BJ (cell line): ENCODE measurements at regions not wholly inside any gene's neighbourhood (a gene's known extent, or its start where the extent isn't known, plus 50 kb on each side); places are given as distances from the start of the nearest gene placed in this dataset.

ENCODE experiments used
- CTCF ChIA-PET: fragments of 350-600 bp; formaldehyde crosslinking; extraction: SDS; loops from one replicate; lab custom pipeline; 2021; ENCODE audit warnings: antibody characterized with exemption, inconsistent platforms; lab: Yijun Ruan, JAX
- POLR2A ChIA-PET: fragments of 300-600 bp; sonication (Branson Sonifier 250); formaldehyde crosslinking; extraction: SDS; loops from one replicate; lab custom pipeline; 2021; ENCODE audit warnings: antibody characterized with exemption; lab: Charles Lee
- DNase-seq: peaks from one replicate; pipeline ENCODE4 v3.0.0-alpha.2; 2011; ENCODE audit warnings: low read depth
- H3K27me3 ChIP-seq: 2 replicates; pipeline ENCODE4 v1.6.0; 2011; ENCODE audit warnings: low read length; ENCODE audit not compliant: control insufficient read depth, insufficient read depth
- H3K36me3 ChIP-seq: 2 replicates; pipeline ENCODE4 v1.5.1; 2011; ENCODE audit warnings: low read length; ENCODE audit not compliant: control insufficient read depth, insufficient read depth
- H3K4me3 ChIP-seq: 2 replicates; pipeline ENCODE4 v1.5.1; 2011; ENCODE audit warnings: low read depth, mild to moderate bottlenecking, control low read depth, low read length
- CTCF ChIP-seq: IDR thresholded peaks from 2 replicates; pipeline ENCODE4 v1.5.1; 2011; ENCODE audit warnings: low read depth, mild to moderate bottlenecking, control low read depth, inconsistent platforms, low read length, moderate library complexity; ENCODE audit not compliant: insufficient read depth

- POLR2A ChIA-PET = no interaction called here
- DNase-seq = peak; percentile 19
- no peaks in the 10 kb centered on the region for H3K36me3 ChIP-seq
- H3K4me3 ChIP-seq = no peak overlapping the region
- CTCF ChIA-PET = no interaction called here
- no peak for TF ChIP-seq CTCF
- no peaks in the 10 kb centered on the region for H3K27me3 ChIP-seq
Observed at GRCh38 chr5:5018578-5018970, 121.6 kb upstream of the ADAMTS16 start.

GRCh38 chr5:5021436-5021835 lies 118.7 kb upstream of the ADAMTS16 start:
- H3K36me3 ChIP-seq = no peaks in the 10 kb centered on the region
- no peak for TF ChIP-seq CTCF
- no peaks in the 10 kb centered on the region for H3K27me3 ChIP-seq
- no peak overlapping the region for H3K4me3 ChIP-seq
- no peak for DNase-seq
- ChIA-PET CTCF (no interaction called here), POLR2A (no interaction called here)

- no peak overlapping the region for H3K4me3 ChIP-seq
- ChIA-PET POLR2A (no interaction called here), CTCF (no interaction called here)
- DNase-seq = no peak
- TF ChIP-seq CTCF = no peak
- no peaks in the 10 kb centered on the region for H3K27me3 ChIP-seq
- no peaks in the 10 kb centered on the region for H3K36me3 ChIP-seq
Observed at GRCh38 chr5:5025098-5025773, 114.9 kb upstream of the ADAMTS16 start.

GRCh38 chr5:5025774-5026408 lies 114.2 kb upstream of the ADAMTS16 start:
- no peak overlapping the region for H3K4me3 ChIP-seq
- TF ChIP-seq CTCF = no peak
- no peaks in the 10 kb centered on the region for H3K27me3 ChIP-seq
- POLR2A ChIA-PET = no interaction called here
- no peak for DNase-seq
- no peaks in the 10 kb centered on the region for H3K36me3 ChIP-seq
- CTCF ChIA-PET = no interaction called here

- DNase-seq = no peak
- H3K4me3 ChIP-seq = no peak overlapping the region
- H3K27me3 ChIP-seq = no peaks in the 10 kb centered on the region
- ChIA-PET CTCF (no interaction called here), POLR2A (no interaction called here)
- H3K36me3 ChIP-seq = no peaks in the 10 kb centered on the region
- TF ChIP-seq CTCF = no peak
Observed at GRCh38 chr5:5026409-5026785, 113.7 kb upstream of the ADAMTS16 start.
